ENCODE measurements at regions not wholly inside any gene's neighbourhood (a gene's known extent, or its start where the extent isn't known, plus 50 kb on each side); places are given as distances from the start of the nearest gene placed in this dataset.

- TF ChIP-seq CTCF (IDR thresholded peaks at IDR 0.05 in 8 of 11, conservative IDR thresholded peaks at IDR 0.05 in 3 of 11) (no peak), POLR2AphosphoS5 (IDR thresholded peaks at IDR 0.05) (no peak), POLR2A (IDR thresholded peaks at IDR 0.05) (no peak)
Observed at GRCh38 chr1:115491298-115492018, 150.3 kb upstream of the VANGL1 start.
